ENCODE measurements at regions not wholly inside any gene's neighbourhood (a gene's known extent, or its start where the extent isn't known, plus 50 kb on each side); places are given as distances from the start of the nearest gene placed in this dataset.

DNA sequence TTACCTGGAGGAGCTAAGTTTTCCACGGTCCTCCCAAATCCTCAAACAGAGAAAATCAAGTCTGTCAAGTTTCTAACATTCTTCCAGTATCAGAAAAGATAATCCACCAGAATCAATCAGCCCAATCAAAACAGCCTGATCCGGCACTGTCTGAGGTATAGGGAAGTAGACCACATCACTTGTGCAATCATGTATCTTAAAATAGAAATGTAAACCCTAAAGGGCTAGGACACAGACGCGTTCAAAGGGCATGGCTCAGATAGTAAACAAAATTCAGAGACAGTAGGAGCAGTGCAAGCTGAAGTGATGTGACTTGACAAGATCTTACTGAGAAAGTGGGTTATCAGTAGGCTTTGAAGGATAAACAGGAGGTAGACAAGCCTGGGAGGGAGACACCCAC lies 252.4 kb upstream of the DAPK1 start:
- no peak for DNase-seq (ENCODE audit: low read depth in 2 of 2)

DNA sequence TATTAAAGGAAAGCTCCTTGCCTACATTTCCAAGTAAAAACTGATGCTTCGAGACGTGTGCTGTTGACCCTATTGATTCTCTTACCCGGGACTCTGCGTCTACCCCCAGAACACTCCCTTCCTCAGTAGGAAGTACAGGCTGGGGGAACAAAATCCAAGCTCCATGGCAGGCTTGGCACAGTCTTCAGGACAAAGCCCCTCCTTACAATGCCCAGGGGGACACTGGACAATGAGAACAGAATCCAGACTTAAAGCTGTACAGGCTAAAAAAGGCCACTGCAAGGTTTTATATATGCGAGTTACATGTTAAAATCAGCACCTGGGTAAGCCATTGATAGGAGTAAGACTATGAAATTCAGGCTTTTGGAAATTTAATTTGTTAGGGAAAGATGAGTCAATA lies 250.6 kb upstream of the DAPK1 start:
- no peak for DNase-seq (ENCODE audit: low read depth in 2 of 2)

DNA sequence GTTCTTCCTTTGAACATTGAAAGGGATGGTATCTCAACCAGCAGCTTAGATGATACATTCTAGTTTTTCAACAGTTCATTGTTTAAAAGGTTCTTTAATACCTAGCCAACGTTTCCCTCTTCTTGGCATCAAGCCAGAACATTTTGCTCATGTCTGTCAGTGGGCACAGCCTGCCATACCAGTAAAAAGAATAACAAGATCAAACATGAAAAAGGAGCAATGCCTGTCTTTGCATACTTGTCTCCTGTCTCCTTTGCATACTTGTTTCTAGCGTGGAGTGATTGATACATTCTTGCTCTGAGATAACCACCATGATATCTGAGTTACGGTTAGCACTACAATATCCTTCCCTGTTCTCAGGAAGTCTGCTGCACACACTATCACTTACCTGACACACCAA lies 248.6 kb upstream of the DAPK1 start:
- DNase-seq (ENCODE audit: low read depth in 2 of 2), result no peak

DNA sequence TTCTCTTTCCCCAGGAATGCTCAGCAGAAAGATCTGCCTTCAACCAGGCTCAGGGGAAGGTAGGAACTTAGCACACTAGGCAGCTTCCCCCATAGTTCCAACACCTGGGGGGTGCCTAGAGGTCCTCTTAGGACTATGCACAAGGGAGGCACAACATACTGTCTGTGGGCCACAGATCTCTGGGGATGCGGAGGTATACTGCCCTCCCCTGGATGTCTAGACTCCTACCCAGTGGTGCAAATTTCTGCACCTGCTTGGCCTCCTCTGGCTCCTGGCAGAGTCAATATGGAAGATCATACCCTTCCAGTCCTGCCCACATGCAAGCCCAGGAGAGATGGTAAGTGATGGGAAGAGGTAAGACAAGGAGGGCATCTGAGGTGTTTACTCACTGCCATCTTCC lies 247.5 kb upstream of the DAPK1 start:
- no peak for DNase-seq (ENCODE audit: low read depth in 2 of 2)

GRCh38 chr9:87255431-87256155 lies 242.1 kb upstream of the DAPK1 start:
- DNase-seq (ENCODE audit: low read depth in 2 of 2), result no peak

DNA sequence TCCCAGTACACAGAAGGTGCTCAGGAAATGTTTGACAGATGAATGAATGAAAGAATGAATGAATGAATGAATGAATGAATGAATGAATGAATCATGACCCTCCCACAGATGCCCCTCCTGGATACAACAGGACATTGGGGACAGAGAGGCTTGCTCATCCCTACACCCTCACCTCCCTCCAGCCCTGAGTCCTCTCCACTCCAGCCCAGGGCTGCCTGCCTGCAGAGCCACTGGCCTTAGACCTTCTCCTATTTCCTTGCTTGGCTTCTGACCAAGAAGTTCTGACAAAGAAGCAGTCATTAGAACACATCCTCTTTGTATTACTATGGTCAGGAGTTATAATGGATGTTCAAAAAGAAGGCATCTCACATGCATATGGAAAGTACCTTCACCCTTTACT lies 240.7 kb upstream of the DAPK1 start:
- no peak for DNase-seq (ENCODE audit: low read depth in 2 of 2)

DNA sequence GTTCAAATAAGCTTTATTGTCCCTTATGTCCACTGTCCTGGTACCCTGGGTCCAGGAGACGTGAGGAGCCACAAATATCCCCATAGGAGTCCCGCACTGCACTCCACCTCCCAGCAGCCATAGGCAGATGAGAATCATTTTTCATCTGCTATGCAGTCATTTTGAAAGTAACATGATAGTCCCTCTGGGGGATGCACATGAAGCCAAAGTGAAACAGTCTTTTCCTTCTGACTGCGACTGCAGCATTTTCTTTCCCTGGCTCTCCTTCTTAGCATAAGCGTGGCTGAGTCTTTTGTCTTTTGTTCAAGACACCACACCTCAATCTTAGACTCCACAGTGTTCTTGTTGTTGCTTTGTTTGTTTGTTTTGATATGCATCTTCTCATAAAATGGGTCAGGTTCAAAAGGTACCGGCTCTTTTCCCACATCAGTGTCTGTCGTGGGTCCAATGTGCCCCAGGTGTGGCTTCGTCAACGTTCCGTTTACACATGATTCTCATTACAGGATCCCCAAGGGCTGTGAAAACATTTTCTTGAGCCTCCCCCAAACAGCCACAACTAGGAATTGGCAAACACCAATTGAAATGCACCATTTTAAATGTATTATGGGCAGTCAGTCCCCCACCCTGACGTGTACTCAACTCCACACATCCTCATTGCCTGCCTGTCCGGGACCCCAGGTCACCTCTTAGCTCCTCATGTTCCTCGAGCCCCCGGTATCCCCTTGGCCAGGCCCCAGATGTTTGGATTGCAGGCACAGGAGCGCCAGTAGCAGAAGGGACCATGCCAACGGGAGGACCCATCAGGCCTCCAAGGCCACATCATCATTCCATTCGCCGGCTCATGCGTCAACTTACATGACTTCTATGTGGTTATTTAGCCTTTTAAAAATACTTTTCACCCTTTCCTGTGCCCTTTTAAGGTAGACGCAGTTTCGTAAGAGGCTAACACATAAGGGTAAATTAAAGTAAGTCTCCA lies 237.8 kb upstream of the DAPK1 start:
- no peak for DNase-seq (ENCODE audit: low read depth in 2 of 2)

- no peak for DNase-seq (ENCODE audit: low read depth in 2 of 2)
Observed at GRCh38 chr9:87263291-87263690, 234.4 kb upstream of the DAPK1 start.

GRCh38 chr9:87266697-87267096 lies 231.0 kb upstream of the DAPK1 start:
- no peak for DNase-seq (ENCODE audit: low read depth in 2 of 2)

DNA sequence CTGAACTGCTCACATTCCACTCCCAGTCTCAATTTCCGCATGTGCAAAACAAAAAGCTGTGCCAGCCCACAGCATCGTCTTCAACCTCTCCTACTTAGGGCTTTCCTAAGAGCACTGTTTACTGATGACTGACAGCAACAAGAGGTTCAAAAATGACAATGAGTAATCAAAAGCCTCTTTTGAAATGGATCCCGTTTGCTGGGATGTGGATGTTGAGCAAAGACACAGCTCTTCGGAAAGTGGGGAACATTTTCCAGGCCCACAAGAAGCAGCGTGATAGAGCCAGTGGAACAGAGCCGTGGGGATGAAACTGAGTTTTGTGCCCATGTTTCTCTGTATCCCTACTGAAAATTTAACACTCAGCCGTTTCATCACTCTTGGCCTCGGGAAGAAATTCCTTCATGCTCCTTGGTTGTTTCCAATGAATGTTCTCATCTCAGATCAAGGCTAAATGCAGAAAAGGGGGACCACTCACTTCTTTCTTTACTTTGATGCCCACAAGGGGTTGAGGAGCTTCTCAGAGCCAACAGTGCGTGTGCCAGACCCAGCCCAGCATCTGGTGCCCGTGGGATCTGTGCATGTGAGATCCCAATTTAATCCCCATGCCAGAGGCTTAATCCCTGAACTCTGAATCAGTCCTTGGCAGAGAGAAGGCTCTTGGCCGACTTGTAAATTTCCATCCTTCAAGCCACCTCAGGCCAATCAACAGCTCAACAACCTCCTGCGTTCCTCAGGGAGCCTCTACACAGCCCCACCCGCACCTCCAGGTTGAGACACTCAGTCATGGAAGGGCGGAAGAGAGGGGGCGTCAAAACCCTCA lies 230.2 kb upstream of the DAPK1 start:
- no peak for DNase-seq (ENCODE audit: low read depth in 2 of 2)

GRCh38 chr9:87269296-87270176 lies 228.1 kb upstream of the DAPK1 start:
- no peak for DNase-seq (ENCODE audit: low read depth in 2 of 2)

- DNase-seq (ENCODE audit: low read depth in 2 of 2), result no peak
Observed at GRCh38 chr9:87270221-87270847, 227.3 kb upstream of the DAPK1 start.

- DNase-seq (ENCODE audit: low read depth in 2 of 2), result no peak
Observed at GRCh38 chr9:87270848-87271234, 226.8 kb upstream of the DAPK1 start.

DNA sequence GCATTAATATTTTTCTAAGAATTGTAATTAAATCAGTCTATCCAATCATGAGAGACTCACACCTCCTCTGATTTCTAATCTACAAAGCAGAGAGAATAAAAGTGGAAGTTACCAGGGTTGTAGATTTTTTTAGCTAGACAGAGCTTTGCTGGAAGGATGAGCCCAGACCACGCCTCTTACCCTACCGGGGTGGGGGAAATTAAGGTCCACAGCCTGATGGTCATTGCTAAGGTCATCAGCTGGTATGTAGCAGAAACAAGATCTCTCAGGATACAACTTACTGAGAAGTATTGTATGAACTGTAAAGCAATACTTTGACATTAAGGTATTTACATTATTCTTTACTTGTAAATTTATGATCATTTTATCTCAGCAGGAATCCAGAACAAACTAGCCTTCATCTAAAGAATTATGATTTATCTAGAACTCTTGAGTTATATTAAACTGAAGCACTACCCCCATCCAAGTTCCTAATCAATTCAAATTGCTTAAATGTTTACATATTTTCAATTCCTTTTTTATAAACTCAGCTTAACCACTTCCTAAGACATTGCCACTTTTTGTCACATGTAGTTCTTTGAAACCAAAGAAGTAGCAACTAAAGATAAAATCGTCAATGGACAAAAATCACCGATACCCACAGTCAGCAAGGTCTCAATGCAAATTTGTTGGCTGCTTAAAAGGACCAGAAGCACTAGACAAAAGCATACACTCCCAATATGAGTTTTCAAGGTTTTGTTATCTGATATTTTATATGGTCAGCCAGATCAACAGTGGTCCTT lies 225.8 kb upstream of the DAPK1 start:
- no peak for DNase-seq (ENCODE audit: low read depth in 2 of 2)

DNA sequence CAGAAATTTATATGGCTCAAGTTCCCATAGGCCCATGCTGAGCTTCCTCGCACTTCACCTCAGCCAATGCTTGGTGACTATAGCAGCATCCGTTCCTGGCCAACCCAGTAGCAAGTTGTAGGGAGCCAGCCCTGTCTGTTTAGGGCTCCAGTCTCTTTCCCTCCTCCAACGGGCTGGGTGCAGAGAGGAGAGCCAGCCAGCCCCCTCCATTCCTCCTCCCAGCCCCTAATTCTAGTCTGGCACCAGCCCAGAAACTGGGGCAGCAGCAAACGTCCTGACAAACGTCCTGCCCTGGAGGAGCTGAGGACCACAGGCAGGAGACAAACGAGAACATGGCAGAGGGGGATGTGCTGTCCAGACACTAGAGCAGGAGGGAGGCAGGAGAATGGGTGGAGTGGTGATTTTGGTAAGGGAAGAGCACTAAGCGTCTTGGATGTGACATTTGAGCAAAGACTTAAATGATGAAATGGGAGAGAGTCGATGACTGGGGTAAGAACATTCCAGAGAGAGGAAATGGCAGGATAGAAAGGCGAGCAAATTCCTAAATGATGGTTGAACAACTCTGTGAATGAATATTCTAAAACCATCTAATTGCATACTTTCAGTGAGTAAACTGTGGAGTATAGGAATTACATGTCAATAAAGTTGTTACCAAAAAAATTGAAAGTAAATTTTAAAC lies 222.5 kb upstream of the DAPK1 start:
- no peak for DNase-seq (ENCODE audit: low read depth in 2 of 2)

DNA sequence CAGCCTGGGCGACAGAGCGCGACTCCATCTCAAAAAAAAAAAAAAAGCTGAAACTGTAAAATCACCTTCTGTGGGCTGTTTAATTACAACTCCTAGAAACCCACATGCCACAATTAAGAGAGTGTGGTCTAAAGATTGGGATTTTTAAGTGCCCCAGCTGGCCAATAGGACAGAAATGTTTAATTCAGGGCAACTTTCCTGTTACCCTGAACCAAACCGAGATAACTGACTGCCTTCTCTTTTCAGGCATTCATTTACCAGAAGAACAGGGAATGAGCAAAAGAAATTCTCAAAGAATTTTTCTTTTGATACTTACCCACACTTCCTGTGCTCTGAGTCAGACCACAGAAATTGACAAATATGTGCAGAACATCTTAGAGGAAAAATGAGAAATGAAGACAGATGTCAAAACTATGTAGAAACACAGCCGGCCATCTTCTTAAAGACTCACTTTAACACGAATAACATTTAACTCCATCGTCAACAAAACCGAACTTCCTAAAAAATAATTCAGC lies 221.3 kb upstream of the DAPK1 start:
- DNase-seq (ENCODE audit: low read depth in 2 of 2), result no peak

DNA sequence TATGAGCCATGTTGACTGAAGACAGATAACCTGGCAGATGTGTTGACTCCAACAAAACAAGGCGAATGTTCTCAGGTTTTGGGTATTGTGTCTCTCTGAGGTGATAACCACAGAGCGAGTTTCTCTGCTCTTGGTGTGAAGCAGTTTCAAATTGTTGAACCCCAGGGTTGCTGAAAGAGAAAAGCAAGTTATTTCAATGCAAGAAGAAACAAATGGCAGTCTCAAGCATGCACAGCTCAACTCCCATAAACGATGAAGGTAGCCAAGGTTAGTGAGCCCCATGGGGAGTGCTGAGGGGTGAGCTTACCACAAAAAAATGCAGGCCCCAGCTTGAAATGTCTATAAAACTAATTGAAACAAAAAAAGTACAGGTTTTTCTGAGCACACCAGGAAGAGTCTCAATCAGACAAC lies 220.8 kb upstream of the DAPK1 start:
- DNase-seq (ENCODE audit: low read depth in 2 of 2), result no peak

- DNase-seq (ENCODE audit: low read depth in 2 of 2), result no peak
Observed at GRCh38 chr9:87277346-87277745, 220.3 kb upstream of the DAPK1 start.

Measured in stimulated activated CD4-positive, alpha-beta T cell treated with anti-CD3 and anti-CD28 coated beads, Interleukin-1b, Interleukin-23, amount 100 ng/mL, for 4 hours (primary cell).